SK-N-SH (cell line): ENCODE measurements at regions not wholly inside any gene's neighbourhood (a gene's known extent, or its start where the extent isn't known, plus 50 kb on each side); places are given as distances from the start of the nearest gene placed in this dataset.

Source experiments
- CTCF ChIA-PET: fragments of 300-600, 350-600 bp; formaldehyde crosslinking; extraction: SDS; loops from one replicate; lab custom pipeline; 2021; lab: Yijun Ruan, JAX
- POLR2A ChIA-PET: fragments of 350-600 bp; sonication (Branson Sonifier 250); formaldehyde crosslinking; extraction: SDS; loops from one replicate; lab custom pipeline; 2020; ENCODE audit warnings: antibody characterized with exemption, inconsistent platforms; lab: Yijun Ruan, JAX
- DNase-seq: peaks from one replicate; pipeline ENCODE4 v3.0.0; 2012
- H2AFZ ChIP-seq: fragments of 200-600 bp; sonication (generic); 2 replicates; pipeline ENCODE4 v1.8.1; 2016; ENCODE audit warnings: antibody characterized with exemption, mild to moderate bottlenecking, low read depth
- H3F3A ChIP-seq: fragments of 200-600 bp; sonication (generic); replicated peaks from 2 replicates; pipeline ENCODE3; 2016; ENCODE audit warnings: antibody characterized with exemption, mild to moderate bottlenecking; ENCODE audit not compliant: insufficient read depth
- H3K27ac ChIP-seq, 2 experiments: fragments of 200-500 bp in 1 of 2; fragments of 200-600 bp in 1 of 2; sonication (Bioruptor generic) in 1 of 2; sonication (generic), shearing (Covaris generic) in 1 of 2; 2 replicates each; pipeline versions ENCODE4 v1.5.1 to v1.6.1; 2014 to 2016; ENCODE audit warnings: low read depth in 2 of 2, inconsistent platforms in 1 of 2, low read length in 1 of 2, mild to moderate bottlenecking in 1 of 2, mixed read lengths in 1 of 2
- H3K27me3 ChIP-seq: fragments of 200-600 bp; sonication (generic), shearing (Covaris generic); 2 replicates; pipeline ENCODE4 v1.6.1; 2016; ENCODE audit warnings: mixed run types; ENCODE audit not compliant: insufficient read depth
- H3K36me3 ChIP-seq, 2 experiments: fragments of 200-500 bp in 1 of 2; fragments of 200-600 bp in 1 of 2; sonication (Bioruptor generic) in 1 of 2; sonication (generic) in 1 of 2; replicated peaks in 1 of 2; 2 replicates each; pipeline versions ENCODE3 to v1.5.1; 2014 to 2016; ENCODE audit warnings: low read length in 1 of 2, mild to moderate bottlenecking in 1 of 2; ENCODE audit not compliant: insufficient read depth in 2 of 2, control insufficient read depth in 1 of 2
- H3K4me1 ChIP-seq, 2 experiments: fragments of 200-500 bp in 1 of 2; fragments of 200-600 bp in 1 of 2; sonication (Bioruptor generic) in 1 of 2; sonication (generic), shearing (Covaris generic) in 1 of 2; 2 replicates each; pipeline versions ENCODE4 v1.5.1 to v1.6.1; 2014 to 2016; ENCODE audit warnings: low read depth in 1 of 2, low read length in 1 of 2, mixed run types in 1 of 2; ENCODE audit not compliant: insufficient read depth in 2 of 2, control insufficient read depth in 1 of 2
- H3K4me2 ChIP-seq: fragments of 200-600 bp; sonication (generic), shearing (Covaris generic); 2 replicates; pipeline ENCODE4 v1.6.1; 2017; ENCODE audit warnings: mixed run types
- H3K4me3 ChIP-seq, 2 experiments: fragments of 200-500 bp in 1 of 2; fragments of 200-600 bp in 1 of 2; sonication (Bioruptor generic) in 1 of 2; sonication (generic), shearing (Covaris generic) in 1 of 2; 2 replicates each; pipeline versions ENCODE4 v1.5.1 to v1.8.1; 2014 to 2016; ENCODE audit warnings: low read depth in 2 of 2, inconsistent platforms in 1 of 2, low read length in 1 of 2, mild to moderate bottlenecking in 1 of 2, mixed read lengths in 1 of 2, moderate library complexity in 1 of 2
- H3K79me2 ChIP-seq: fragments of 200-600 bp; sonication (generic); 2 replicates; pipeline ENCODE4 v1.8.1; 2017; ENCODE audit warnings: mild to moderate bottlenecking; ENCODE audit not compliant: insufficient read depth
- H3K9ac ChIP-seq: fragments of 200-600 bp; sonication (generic); 2 replicates; pipeline ENCODE4 v1.6.1; 2017; ENCODE audit warnings: mixed run types
- H3K9me2 ChIP-seq: fragments of 200-600 bp; sonication (generic); 2 replicates; pipeline ENCODE4 v1.6.1; 2017; ENCODE audit warnings: mixed run types
- H3K9me3 ChIP-seq: fragments of 200-600 bp; sonication (generic); 2 replicates; pipeline ENCODE4 v1.6.1; 2017; ENCODE audit warnings: mixed run types, mild to moderate bottlenecking, moderate library complexity
- H4K20me1 ChIP-seq: fragments of 200-600 bp; sonication (generic); 2 replicates; pipeline ENCODE4 v1.6.1; 2017; ENCODE audit warnings: mild to moderate bottlenecking, mixed run types; ENCODE audit not compliant: insufficient read depth
- CHD2 ChIP-seq: fragments of 150-350 bp; IDR thresholded peaks from 2 replicates; pipeline ENCODE4 v1.6.1; 2018; ENCODE audit warnings: low read length; ENCODE audit not compliant: partially characterized antibody
- ELF1 ChIP-seq: IDR thresholded peaks from 2 replicates; pipeline ENCODE4 v1.4.0; 2012
- EP300 ChIP-seq, 2 experiments: IDR thresholded peaks; 2 replicates each; pipeline versions ENCODE4 v1.4.0 to v1.6.1; 2012; ENCODE audit warnings: borderline replicate concordance in 1 of 2, low read depth in 1 of 2, low read length in 1 of 2
- EZH2phosphoT487 ChIP-seq: fragments of 200-600 bp; sonication (generic); IDR thresholded peaks from 2 replicates; pipeline ENCODE4 v1.6.1; 2017; ENCODE audit warnings: low read depth, mixed run types, mild to moderate bottlenecking, antibody characterized with exemption, moderate library complexity, borderline replicate concordance
- FOSL2 ChIP-seq: IDR thresholded peaks from 2 replicates; pipeline ENCODE4 v1.4.0; 2012; ENCODE audit warnings: low read depth, mild to moderate bottlenecking, moderate library complexity, borderline replicate concordance
- FOXJ3 ChIP-seq: sonication (generic); formaldehyde crosslinking; IDR thresholded peaks from 2 replicates; pipeline ENCODE4 v1.5.1; 2020; ENCODE audit warnings: mild to moderate bottlenecking, missing genetic modification reagents
- MAX ChIP-seq: IDR thresholded peaks from 2 replicates; pipeline ENCODE4 v1.4.0; 2012; ENCODE audit warnings: low read depth
- MEF2A ChIP-seq: IDR thresholded peaks from 2 replicates; pipeline ENCODE4 v1.4.0; 2012; ENCODE audit warnings: low read depth, borderline replicate concordance
- MXI1 ChIP-seq: IDR thresholded peaks from 2 replicates; pipeline ENCODE4 v1.6.1; 2012; ENCODE audit warnings: mild to moderate bottlenecking, low read depth, low read length, improper control_type of control experiment
- RAD21 ChIP-seq: IDR thresholded peaks from 2 replicates; pipeline ENCODE4 v1.6.1; 2012; ENCODE audit warnings: mild to moderate bottlenecking, low read length
- RCOR1 ChIP-seq: fragments of 150-350 bp; IDR thresholded peaks from 2 replicates; pipeline ENCODE4 v1.6.1; 2017; ENCODE audit warnings: antibody characterized with exemption, low read length
- SIN3A ChIP-seq: IDR thresholded peaks from 2 replicates; pipeline ENCODE4 v1.6.1; 2012; ENCODE audit warnings: low read depth, mild to moderate bottlenecking, low read length, moderate library complexity, borderline replicate concordance
- SMC3 ChIP-seq: IDR thresholded peaks from 2 replicates; pipeline ENCODE4 v1.6.1; 2012; ENCODE audit warnings: low read depth, low read length, improper control_type of control experiment
- TAF1 ChIP-seq: IDR thresholded peaks from 2 replicates; pipeline ENCODE4 v1.6.1; 2012; ENCODE audit warnings: low read depth, mild to moderate bottlenecking, low read length, moderate library complexity, borderline replicate concordance
- TCF12 ChIP-seq: IDR thresholded peaks from 2 replicates; pipeline ENCODE4 v1.4.0; 2012
- TEAD4 ChIP-seq: IDR thresholded peaks from 2 replicates; pipeline ENCODE4 v1.4.0; 2012; ENCODE audit warnings: mild to moderate bottlenecking, borderline replicate concordance; ENCODE audit not compliant: insufficient read depth
- USF1 ChIP-seq: IDR thresholded peaks from 2 replicates; pipeline ENCODE4 v1.4.0; 2012; ENCODE audit warnings: low read depth, borderline replicate concordance
- YY1 ChIP-seq: IDR thresholded peaks from 2 replicates; pipeline ENCODE4 v1.4.0; 2012; ENCODE audit warnings: low read depth, mild to moderate bottlenecking
- WGBS: methylation state at CpG from one replicate; pipeline ENCODE4 v1.1.6; 2017; ENCODE audit warnings: low lambda C conversion rate; 5-methylcytosine and 5-hydroxymethylcytosine counted together
- TF ChIP-seq, protein P1 (sequence below): fragments of 150-350 bp; IDR thresholded peaks from 2 replicates; pipeline ENCODE4 v1.6.1; 2016; ENCODE audit warnings: mild to moderate bottlenecking, low read depth, low read length
- TF ChIP-seq, protein P2 (sequence below): fragments of 200-600 bp; sonication (generic); IDR thresholded peaks from 2 replicates; pipeline ENCODE4 v1.6.1; 2017; ENCODE audit warnings: antibody characterized with exemption, mild to moderate bottlenecking, moderate library complexity

DNA sequence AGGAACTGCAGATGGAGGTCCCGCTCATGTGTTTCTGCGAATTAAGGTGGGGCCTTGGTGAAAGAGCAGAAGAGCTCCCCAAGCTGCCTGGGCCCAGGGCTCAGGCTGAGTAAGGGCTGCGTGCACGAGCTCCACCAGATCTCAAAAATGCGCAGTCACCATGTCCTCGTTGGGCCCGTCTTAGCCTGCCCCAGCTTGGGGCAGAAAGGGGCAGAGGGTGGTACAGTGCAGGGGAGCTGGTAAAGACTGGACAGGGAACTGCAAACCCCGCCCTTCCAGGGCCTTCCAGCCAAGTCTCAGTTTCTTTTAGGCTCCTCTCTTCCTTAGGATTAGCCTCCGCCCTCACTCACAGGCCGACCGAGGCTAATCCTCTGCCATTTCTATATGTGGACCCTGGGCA, 101.6 kb downstream of the FOXF2 start:
- Histone ChIP-seq H3K4me1 (no peaks in the 10 kb centered on the region), H4K20me1 (no peaks in the 10 kb centered on the region), H3K9ac (no peak overlapping the region), H3K27ac (no peak overlapping the region), H3K79me2 (no peaks in the 10 kb centered on the region), H2AFZ (no peak overlapping the region), H3K9me2 (no peaks in the 10 kb centered on the region), H3K4me2 (no peak overlapping the region), H3K27me3 (peaks cover 29% of the 10 kb centered on the region), H3F3A (no peaks in the 10 kb centered on the region), H3K36me3 (no peaks in the 10 kb centered on the region), H3K4me3 (no peak overlapping the region), H3K9me3 (no peaks in the 10 kb centered on the region)
- 25% methylated on average over 11 of the region's 11 CpGs for WGBS
- CTCF ChIA-PET: no interaction called here
- POLR2A ChIA-PET: no interaction called here
- TF ChIP-seq, protein P1, sequence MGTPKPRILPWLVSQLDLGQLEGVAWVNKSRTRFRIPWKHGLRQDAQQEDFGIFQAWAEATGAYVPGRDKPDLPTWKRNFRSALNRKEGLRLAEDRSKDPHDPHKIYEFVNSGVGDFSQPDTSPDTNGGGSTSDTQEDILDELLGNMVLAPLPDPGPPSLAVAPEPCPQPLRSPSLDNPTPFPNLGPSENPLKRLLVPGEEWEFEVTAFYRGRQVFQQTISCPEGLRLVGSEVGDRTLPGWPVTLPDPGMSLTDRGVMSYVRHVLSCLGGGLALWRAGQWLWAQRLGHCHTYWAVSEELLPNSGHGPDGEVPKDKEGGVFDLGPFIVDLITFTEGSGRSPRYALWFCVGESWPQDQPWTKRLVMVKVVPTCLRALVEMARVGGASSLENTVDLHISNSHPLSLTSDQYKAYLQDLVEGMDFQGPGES: no peak
- TF ChIP-seq FOSL2: no peak
- TF ChIP-seq, protein P2, sequence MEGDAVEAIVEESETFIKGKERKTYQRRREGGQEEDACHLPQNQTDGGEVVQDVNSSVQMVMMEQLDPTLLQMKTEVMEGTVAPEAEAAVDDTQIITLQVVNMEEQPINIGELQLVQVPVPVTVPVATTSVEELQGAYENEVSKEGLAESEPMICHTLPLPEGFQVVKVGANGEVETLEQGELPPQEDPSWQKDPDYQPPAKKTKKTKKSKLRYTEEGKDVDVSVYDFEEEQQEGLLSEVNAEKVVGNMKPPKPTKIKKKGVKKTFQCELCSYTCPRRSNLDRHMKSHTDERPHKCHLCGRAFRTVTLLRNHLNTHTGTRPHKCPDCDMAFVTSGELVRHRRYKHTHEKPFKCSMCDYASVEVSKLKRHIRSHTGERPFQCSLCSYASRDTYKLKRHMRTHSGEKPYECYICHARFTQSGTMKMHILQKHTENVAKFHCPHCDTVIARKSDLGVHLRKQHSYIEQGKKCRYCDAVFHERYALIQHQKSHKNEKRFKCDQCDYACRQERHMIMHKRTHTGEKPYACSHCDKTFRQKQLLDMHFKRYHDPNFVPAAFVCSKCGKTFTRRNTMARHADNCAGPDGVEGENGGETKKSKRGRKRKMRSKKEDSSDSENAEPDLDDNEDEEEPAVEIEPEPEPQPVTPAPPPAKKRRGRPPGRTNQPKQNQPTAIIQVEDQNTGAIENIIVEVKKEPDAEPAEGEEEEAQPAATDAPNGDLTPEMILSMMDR: no peak
- TF ChIP-seq MEF2A: no peak
- no peak for TF ChIP-seq SIN3A
- TF ChIP-seq MXI1: no peak
- no peak for TF ChIP-seq RAD21
- TF ChIP-seq TAF1: no peak
- TF ChIP-seq EP300 (IDR thresholded peaks at IDR 0.05; ENCODE audit: borderline replicate concordance in 1 of 2, low read depth in 1 of 2, low read length in 1 of 2): no peak
- TF ChIP-seq SMC3: no peak
- TF ChIP-seq EZH2phosphoT487: no peak
- TF ChIP-seq YY1: no peak
- TF ChIP-seq USF1: no peak
- no peak for TF ChIP-seq RCOR1
- TF ChIP-seq ELF1: no peak
- no peak for TF ChIP-seq MAX
- no peak for TF ChIP-seq FOXJ3 (CRISPR knock-in tag)
- no peak for TF ChIP-seq TCF12
- no peak for TF ChIP-seq CHD2
- no peak for TF ChIP-seq TEAD4
- no peak for DNase-seq
